ENCODE measurements at regions not wholly inside any gene's neighbourhood (a gene's known extent, or its start where the extent isn't known, plus 50 kb on each side); places are given as distances from the start of the nearest gene placed in this dataset.

DNA sequence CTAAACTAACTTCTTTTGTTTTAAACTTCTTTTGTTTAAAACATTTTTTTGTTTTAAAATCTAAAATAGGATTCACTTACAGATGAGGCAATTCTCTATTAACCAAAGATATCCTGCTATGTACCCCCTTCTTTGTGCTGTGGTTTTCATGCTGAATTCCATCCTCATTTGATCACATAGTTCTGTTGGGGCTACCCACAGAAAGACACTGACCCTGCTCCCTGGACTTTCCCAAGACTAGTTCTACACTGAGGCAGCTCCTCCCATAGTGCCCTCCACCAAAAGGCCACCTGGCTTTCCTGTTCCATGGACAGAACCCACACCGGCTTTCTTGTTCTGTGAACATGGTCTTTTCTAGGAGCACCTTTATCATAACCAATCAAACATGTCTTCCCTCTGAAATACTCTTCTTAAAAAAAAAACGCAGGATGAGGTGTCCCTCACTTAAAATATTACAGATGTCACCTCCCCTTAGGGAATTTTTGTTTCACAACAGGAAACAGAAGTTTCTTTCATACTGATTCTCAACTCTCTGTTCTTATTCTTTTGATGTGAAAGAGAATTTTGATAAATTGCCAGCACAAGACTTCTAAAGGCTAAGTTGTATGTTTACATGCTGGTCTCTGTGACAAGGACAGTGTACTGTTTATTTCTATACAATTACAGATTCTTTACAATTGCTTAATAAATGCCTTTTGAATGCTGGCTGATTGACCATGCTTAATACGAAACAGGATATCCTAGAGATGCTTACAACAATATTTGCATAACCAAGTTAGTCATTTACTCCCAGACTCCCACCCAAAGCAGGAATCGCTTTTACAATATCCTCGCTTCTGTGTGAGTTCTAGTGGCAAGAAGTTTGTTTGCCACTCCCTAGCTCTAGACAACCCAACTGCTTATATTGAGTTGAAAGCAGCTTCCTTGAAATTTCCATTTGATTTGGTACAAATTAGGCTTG, 300.4 kb downstream of the DTWD2 start:
- TF ChIP-seq, protein P1, sequence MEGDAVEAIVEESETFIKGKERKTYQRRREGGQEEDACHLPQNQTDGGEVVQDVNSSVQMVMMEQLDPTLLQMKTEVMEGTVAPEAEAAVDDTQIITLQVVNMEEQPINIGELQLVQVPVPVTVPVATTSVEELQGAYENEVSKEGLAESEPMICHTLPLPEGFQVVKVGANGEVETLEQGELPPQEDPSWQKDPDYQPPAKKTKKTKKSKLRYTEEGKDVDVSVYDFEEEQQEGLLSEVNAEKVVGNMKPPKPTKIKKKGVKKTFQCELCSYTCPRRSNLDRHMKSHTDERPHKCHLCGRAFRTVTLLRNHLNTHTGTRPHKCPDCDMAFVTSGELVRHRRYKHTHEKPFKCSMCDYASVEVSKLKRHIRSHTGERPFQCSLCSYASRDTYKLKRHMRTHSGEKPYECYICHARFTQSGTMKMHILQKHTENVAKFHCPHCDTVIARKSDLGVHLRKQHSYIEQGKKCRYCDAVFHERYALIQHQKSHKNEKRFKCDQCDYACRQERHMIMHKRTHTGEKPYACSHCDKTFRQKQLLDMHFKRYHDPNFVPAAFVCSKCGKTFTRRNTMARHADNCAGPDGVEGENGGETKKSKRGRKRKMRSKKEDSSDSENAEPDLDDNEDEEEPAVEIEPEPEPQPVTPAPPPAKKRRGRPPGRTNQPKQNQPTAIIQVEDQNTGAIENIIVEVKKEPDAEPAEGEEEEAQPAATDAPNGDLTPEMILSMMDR (conservative IDR thresholded peaks at IDR 0.05; ENCODE audit: low read length) = no peak
- TF ChIP-seq EZH2phosphoT487 (IDR thresholded peaks at IDR 0.05; ENCODE audit: borderline replicate concordance, low read depth, low read length) = no peak
